ENCODE measurements at regions not wholly inside any gene's neighbourhood (a gene's known extent, or its start where the extent isn't known, plus 50 kb on each side); places are given as distances from the start of the nearest gene placed in this dataset.

DNA sequence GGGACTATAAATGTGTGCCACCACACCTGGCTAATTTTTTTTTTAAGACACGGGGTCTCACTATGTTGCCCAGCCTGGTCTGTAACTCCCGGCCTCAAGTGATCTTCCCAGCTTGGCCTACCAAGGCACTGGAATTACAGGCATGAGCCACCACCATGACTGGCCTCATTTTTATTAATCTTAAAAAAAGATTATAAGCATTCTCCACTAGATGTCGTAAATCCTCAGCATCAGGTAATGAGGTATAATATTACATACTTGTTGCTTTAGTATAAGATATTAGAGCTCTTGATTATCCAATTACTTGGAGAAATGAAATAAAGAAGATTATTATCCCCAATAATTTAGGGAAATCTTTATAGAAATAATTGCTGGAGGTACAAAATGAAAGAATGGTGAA is 78.2 kb upstream of the HTR1A start:
- 95% methylated on average over 3 of the region's 3 CpGs; no CpG with 5 or more reads in 1 of the 2 experiments for WGBS, 2 experiments (ENCODE audit: extremely low coverage in 1 of 2, insufficient coverage in 1 of 2, insufficient read length in 1 of 2, insufficient replicate concordance in 2 of 2, low coverage in 1 of 2, low lambda C conversion rate in 2 of 2, missing lambda C conversion rate in 1 of 2)
- TF ChIP-seq ASH2L (IDR thresholded peaks at IDR 0.05; ENCODE audit: low read length) = no peak
- TF ChIP-seq, protein P1, sequence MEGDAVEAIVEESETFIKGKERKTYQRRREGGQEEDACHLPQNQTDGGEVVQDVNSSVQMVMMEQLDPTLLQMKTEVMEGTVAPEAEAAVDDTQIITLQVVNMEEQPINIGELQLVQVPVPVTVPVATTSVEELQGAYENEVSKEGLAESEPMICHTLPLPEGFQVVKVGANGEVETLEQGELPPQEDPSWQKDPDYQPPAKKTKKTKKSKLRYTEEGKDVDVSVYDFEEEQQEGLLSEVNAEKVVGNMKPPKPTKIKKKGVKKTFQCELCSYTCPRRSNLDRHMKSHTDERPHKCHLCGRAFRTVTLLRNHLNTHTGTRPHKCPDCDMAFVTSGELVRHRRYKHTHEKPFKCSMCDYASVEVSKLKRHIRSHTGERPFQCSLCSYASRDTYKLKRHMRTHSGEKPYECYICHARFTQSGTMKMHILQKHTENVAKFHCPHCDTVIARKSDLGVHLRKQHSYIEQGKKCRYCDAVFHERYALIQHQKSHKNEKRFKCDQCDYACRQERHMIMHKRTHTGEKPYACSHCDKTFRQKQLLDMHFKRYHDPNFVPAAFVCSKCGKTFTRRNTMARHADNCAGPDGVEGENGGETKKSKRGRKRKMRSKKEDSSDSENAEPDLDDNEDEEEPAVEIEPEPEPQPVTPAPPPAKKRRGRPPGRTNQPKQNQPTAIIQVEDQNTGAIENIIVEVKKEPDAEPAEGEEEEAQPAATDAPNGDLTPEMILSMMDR (IDR thresholded peaks at IDR 0.05; ENCODE audit: control extremely low read depth in 1 of 3, insufficient read depth in 1 of 3, low read depth in 1 of 3, low read length in 3 of 3) = no peak
- TF ChIP-seq RXRA (IDR thresholded peaks at IDR 0.05; ENCODE audit: insufficient read depth, low read depth, low read length) = no peak
- TF ChIP-seq, protein P2, sequence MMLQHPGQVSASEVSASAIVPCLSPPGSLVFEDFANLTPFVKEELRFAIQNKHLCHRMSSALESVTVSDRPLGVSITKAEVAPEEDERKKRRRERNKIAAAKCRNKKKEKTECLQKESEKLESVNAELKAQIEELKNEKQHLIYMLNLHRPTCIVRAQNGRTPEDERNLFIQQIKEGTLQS (IDR thresholded peaks at IDR 0.05; ENCODE audit: insufficient read depth, low read depth, low read length) = no peak
- TF ChIP-seq TAF1 (IDR thresholded peaks at IDR 0.05; ENCODE audit: low read depth, low read length) = no peak
- no peak for TF ChIP-seq SAP30 (IDR thresholded peaks at IDR 0.05; ENCODE audit: insufficient read depth, insufficient replicate concordance, low read length)
- no peak for TF ChIP-seq SP1 (IDR thresholded peaks at IDR 0.05; ENCODE audit: low read depth, low read length)
- TF ChIP-seq HDAC2 (IDR thresholded peaks at IDR 0.05; ENCODE audit: borderline replicate concordance in 1 of 2, low read depth in 2 of 2, low read length in 2 of 2) = no peak
- TF ChIP-seq YY1 (IDR thresholded peaks at IDR 0.05; ENCODE audit: low read depth, low read length) = no peak
- no peak for TF ChIP-seq GABPA (IDR thresholded peaks at IDR 0.05; ENCODE audit: borderline replicate concordance, insufficient read depth, low read length)
- no peak for TF ChIP-seq PHF8 (conservative IDR thresholded peaks at IDR 0.05; ENCODE audit: low read depth, low read length)

More for the DNA sequence above, 78.2 kb upstream of the HTR1A start:
- no peak overlapping the region for H2BK15ac ChIP-seq (ENCODE audit: low read length)
- H3K79me1 ChIP-seq (ENCODE audit: low read depth, low read length) = no peaks in the 10 kb centered on the region
- no peak overlapping the region for H2AFZ ChIP-seq (ENCODE audit: low read length)
- H3K27ac ChIP-seq (ENCODE audit: low read depth, low read length) = no peak overlapping the region
- no peak overlapping the region for H2BK5ac ChIP-seq (ENCODE audit: low read depth, low read length)
- H3K4me2 ChIP-seq (ENCODE audit: insufficient read depth in 1 of 2, low read depth in 2 of 2, low read length in 2 of 2) = no peak overlapping the region
- CTCF ChIA-PET (ENCODE audit: partially characterized antibody) = no interaction called here
- H4K91ac ChIP-seq (replicated peaks; ENCODE audit: insufficient read length, low read length) = no peak overlapping the region
- DNase-seq (ENCODE audit: low read depth in 1 of 2, low spot score in 2 of 2) (no peak), FAIRE-seq (no peak)
- no peak overlapping the region for H3K4me3 ChIP-seq (ENCODE audit: extremely low read depth in 1 of 4, insufficient read depth in 2 of 4, low read depth in 3 of 4, low read length in 4 of 4)
- H3K36me3 ChIP-seq (ENCODE audit: control insufficient read depth in 2 of 4, insufficient read depth in 4 of 4, low read length in 3 of 4) = no peaks in the 10 kb centered on the region
- H2BK20ac ChIP-seq (ENCODE audit: low read length) = no peak overlapping the region
- no peak overlapping the region for H4K8ac ChIP-seq (ENCODE audit: extremely low read depth, insufficient read depth, low read length)
- H3K14ac ChIP-seq (ENCODE audit: insufficient read length) = no peak overlapping the region
- no peak overlapping the region for H2AK5ac ChIP-seq (ENCODE audit: low read depth, low read length)
- no peak overlapping the region for H2BK12ac ChIP-seq (ENCODE audit: low read depth, low read length)
- no peak overlapping the region for H3K56ac ChIP-seq (replicated peaks; ENCODE audit: insufficient read length, low read depth, low read length)
- H4K5ac ChIP-seq (ENCODE audit: insufficient read length, low read depth, low read length) = no peak overlapping the region
- H3K4ac ChIP-seq (replicated peaks; ENCODE audit: insufficient read length, low read depth, low read length) = no peak overlapping the region
- H3K4me1 ChIP-seq (replicated peaks in 1 of 4; ENCODE audit: control insufficient read depth in 3 of 4, insufficient read depth in 4 of 4, low read length in 3 of 4) = no peaks in the 10 kb centered on the region
- no peaks in the 10 kb centered on the region for H4K20me1 ChIP-seq (replicated peaks in 1 of 2; ENCODE audit: control insufficient read depth in 1 of 2, insufficient read depth in 2 of 2, low read length in 2 of 2)
- H3K9ac ChIP-seq (replicated peaks in 1 of 4; ENCODE audit: extremely low read depth in 1 of 4, low read depth in 3 of 4, low read length in 3 of 4) = no peak overlapping the region
- H3K23me2 ChIP-seq (ENCODE audit: low read depth, low read length) = no peaks in the 10 kb centered on the region
- H3K79me2 ChIP-seq (ENCODE audit: control insufficient read depth in 1 of 2, insufficient read depth in 2 of 2, low read length in 2 of 2) = no peaks in the 10 kb centered on the region
- POLR2A ChIA-PET (ENCODE audit: partially characterized antibody) = no interaction called here
- H3K9me3 ChIP-seq (ENCODE audit: insufficient read depth in 2 of 2, low read depth in 1 of 2, low read length in 1 of 2) = peaks cover 9 to 24% of the 10 kb centered on the region in 2 experiments; a peak in 3 of 4 replicates
- H3K18ac ChIP-seq (ENCODE audit: extremely low read depth, low read length) = no peak overlapping the region
- H3K27me3 ChIP-seq (replicated peaks in 1 of 4; ENCODE audit: control insufficient read depth in 3 of 4, extremely low read depth in 1 of 4, insufficient read depth in 3 of 4, low read length in 3 of 4) = no peaks in the 10 kb centered on the region
- H2BK120ac ChIP-seq (replicated peaks; ENCODE audit: low read depth, low read length) = no peak overlapping the region
- H3K23ac ChIP-seq (ENCODE audit: insufficient read length) = no peak overlapping the region
